ENCODE measurements at regions not wholly inside any gene's neighbourhood (a gene's known extent, or its start where the extent isn't known, plus 50 kb on each side); places are given as distances from the start of the nearest gene placed in this dataset.

- no peak overlapping the region for H3K4me3 ChIP-seq (ENCODE audit: control insufficient read depth, low read depth, low read length)
- TF ChIP-seq, protein P1, sequence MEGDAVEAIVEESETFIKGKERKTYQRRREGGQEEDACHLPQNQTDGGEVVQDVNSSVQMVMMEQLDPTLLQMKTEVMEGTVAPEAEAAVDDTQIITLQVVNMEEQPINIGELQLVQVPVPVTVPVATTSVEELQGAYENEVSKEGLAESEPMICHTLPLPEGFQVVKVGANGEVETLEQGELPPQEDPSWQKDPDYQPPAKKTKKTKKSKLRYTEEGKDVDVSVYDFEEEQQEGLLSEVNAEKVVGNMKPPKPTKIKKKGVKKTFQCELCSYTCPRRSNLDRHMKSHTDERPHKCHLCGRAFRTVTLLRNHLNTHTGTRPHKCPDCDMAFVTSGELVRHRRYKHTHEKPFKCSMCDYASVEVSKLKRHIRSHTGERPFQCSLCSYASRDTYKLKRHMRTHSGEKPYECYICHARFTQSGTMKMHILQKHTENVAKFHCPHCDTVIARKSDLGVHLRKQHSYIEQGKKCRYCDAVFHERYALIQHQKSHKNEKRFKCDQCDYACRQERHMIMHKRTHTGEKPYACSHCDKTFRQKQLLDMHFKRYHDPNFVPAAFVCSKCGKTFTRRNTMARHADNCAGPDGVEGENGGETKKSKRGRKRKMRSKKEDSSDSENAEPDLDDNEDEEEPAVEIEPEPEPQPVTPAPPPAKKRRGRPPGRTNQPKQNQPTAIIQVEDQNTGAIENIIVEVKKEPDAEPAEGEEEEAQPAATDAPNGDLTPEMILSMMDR (conservative IDR thresholded peaks at IDR 0.05; ENCODE audit: control insufficient read depth, insufficient read depth, low read depth, low read length) = no peak
- peak; percentile 81 for DNase-seq (ENCODE audit: low read depth)
These were observed 132.2 kb upstream of the KIT start for GRCh38 chr4:54525602-54526001.

DNA sequence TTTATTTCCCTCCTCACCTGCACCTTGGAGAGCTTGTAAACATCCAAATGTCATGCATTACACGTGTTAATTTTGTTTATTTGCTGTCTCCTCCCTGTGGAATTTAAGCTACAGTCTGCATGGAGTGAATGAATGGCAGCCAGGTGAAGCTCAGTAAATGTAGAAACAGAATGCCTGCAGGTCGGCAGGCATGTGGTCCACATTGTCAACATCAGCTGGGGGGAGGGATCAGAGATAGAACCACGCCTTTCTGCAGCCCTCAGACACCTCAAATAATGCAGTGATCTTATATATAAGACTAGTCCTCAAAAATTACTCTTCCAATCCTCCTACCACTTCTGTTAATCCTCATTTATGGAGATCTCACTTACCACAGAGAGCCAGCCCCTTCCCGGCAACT is 131.2 kb upstream of the KIT start:
- DNase-seq (ENCODE audit: low read depth) = no peak
- TF ChIP-seq, protein P1 (conservative IDR thresholded peaks at IDR 0.05; ENCODE audit: control insufficient read depth, insufficient read depth, low read depth, low read length) = no peak
- H3K4me3 ChIP-seq (ENCODE audit: control insufficient read depth, low read depth, low read length) = no peak overlapping the region

- TF ChIP-seq, protein P1 (conservative IDR thresholded peaks at IDR 0.05; ENCODE audit: control insufficient read depth, insufficient read depth, low read depth, low read length) = no peak
- H3K4me3 ChIP-seq (ENCODE audit: control insufficient read depth, low read depth, low read length) = no peak overlapping the region
- no peak for DNase-seq (ENCODE audit: low read depth)
These were observed 130.2 kb upstream of the KIT start for GRCh38 chr4:54527532-54527931.

GRCh38 chr4:54539500-54540029 is 118.2 kb upstream of the KIT start:
- DNase-seq (ENCODE audit: low read depth) = peak; percentile 39

DNA sequence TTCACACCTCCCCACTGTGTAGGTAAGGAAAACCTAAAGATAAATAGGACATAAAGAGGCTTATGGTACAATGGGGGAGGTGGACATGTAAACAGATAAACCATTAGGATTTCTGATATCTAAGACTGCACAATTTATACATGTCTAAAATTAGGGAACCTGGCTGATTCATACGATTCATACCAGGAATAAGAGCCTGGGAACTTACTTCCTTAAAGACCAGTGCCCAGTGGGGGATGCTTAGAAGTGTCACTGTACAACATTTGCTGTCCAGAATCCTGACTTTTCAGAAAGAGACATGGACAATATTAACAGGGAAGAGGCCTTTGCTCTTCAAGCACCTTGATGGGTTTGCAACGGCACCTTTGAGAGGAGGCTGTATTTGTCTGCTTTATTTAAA is 116.8 kb upstream of the KIT start:
- TF ChIP-seq, protein P1 (conservative IDR thresholded peaks at IDR 0.05; ENCODE audit: control insufficient read depth, insufficient read depth, low read depth, low read length) = no peak
- H3K4me3 ChIP-seq (ENCODE audit: control insufficient read depth, low read depth, low read length) = no peak overlapping the region
- DNase-seq (ENCODE audit: low read depth) = no peak

More at GRCh38 chr4:54539500-54540029, 118.2 kb upstream of the KIT start:
- H3K4me3 ChIP-seq (ENCODE audit: control insufficient read depth, low read depth, low read length) = peak overlapping the region; percentile 40
- TF ChIP-seq, protein P1 (conservative IDR thresholded peaks at IDR 0.05; ENCODE audit: control insufficient read depth, insufficient read depth, low read depth, low read length) = no peak

GRCh38 chr4:54541426-54542118 is 116.2 kb upstream of the KIT start:
- DNase-seq (ENCODE audit: low read depth) = no peak

More at GRCh38 chr4:54541426-54542118, 116.2 kb upstream of the KIT start:
- TF ChIP-seq, protein P1 (conservative IDR thresholded peaks at IDR 0.05; ENCODE audit: control insufficient read depth, insufficient read depth, low read depth, low read length) = no peak
- no peak overlapping the region for H3K4me3 ChIP-seq (ENCODE audit: control insufficient read depth, low read depth, low read length)

All from fibroblast of mammary gland (primary cell).